ENCODE measurements at regions not wholly inside any gene's neighbourhood (a gene's known extent, or its start where the extent isn't known, plus 50 kb on each side); places are given as distances from the start of the nearest gene placed in this dataset.

DNA sequence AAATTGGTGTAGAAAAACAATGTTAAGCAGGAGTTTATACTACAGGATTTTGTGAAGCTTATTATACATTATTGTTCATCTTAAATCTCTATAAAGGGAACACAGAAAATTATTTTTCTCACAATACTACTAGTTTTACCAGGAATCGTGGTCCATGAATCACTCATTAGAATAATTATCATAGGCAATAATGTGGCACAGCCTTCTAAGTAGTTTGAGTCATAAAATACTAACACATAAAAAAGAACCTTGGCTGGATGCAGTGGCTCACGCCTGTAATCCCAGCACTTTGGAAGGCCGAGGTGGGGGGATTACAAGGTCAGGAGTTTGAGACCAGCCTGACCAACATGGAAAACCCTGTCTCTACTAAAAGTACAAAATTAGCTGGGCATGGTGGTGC, 393.1 kb upstream of the ZNF717 start:
- no peak overlapping the region for H2AFZ ChIP-seq (ENCODE audit: low read depth)
- H3K79me2 ChIP-seq (ENCODE audit: insufficient read depth, low read depth): no peaks in the 10 kb centered on the region
- H3K4me1 ChIP-seq (ENCODE audit: low read depth, poor library complexity, severe bottlenecking): no peaks in the 10 kb centered on the region
- no peak overlapping the region for H3K4me2 ChIP-seq
- H3K27ac ChIP-seq: no peak overlapping the region
- no peak overlapping the region for H3K4me3 ChIP-seq (IDR thresholded peaks at IDR 0.05; ENCODE audit: insufficient read depth, low read depth, low read length)
- no peaks in the 10 kb centered on the region for H3K36me3 ChIP-seq (ENCODE audit: insufficient read depth)
- H3K9ac ChIP-seq: no peak overlapping the region
- TF ChIP-seq, protein P1, sequence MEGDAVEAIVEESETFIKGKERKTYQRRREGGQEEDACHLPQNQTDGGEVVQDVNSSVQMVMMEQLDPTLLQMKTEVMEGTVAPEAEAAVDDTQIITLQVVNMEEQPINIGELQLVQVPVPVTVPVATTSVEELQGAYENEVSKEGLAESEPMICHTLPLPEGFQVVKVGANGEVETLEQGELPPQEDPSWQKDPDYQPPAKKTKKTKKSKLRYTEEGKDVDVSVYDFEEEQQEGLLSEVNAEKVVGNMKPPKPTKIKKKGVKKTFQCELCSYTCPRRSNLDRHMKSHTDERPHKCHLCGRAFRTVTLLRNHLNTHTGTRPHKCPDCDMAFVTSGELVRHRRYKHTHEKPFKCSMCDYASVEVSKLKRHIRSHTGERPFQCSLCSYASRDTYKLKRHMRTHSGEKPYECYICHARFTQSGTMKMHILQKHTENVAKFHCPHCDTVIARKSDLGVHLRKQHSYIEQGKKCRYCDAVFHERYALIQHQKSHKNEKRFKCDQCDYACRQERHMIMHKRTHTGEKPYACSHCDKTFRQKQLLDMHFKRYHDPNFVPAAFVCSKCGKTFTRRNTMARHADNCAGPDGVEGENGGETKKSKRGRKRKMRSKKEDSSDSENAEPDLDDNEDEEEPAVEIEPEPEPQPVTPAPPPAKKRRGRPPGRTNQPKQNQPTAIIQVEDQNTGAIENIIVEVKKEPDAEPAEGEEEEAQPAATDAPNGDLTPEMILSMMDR (conservative IDR thresholded peaks at IDR 0.05; ENCODE audit: low read depth, low read length): no peak
- H4K20me1 ChIP-seq (ENCODE audit: insufficient read depth): no peaks in the 10 kb centered on the region
- H3K27me3 ChIP-seq (ENCODE audit: insufficient read depth, low read depth): no peaks in the 10 kb centered on the region

DNA sequence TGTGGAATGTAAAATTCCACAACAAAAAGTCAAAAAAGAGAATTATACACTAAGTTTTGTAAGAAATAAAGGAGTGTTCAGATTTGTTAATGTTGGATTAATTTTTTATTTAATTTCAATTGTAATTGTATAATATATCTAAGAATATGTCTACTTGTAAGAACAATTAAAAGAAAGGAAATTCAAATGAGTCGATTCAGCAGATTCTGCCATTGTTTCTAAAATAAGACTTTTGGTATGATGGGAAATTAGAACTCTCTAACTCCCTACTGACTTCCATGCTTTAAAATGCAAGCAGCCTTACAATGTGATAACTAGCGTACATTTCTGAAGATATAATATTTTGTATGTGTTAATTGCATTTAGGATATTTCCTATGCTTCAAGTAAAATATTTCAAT, 395.9 kb upstream of the ZNF717 start:
- Histone ChIP-seq H3K27ac (no peak overlapping the region), H3K4me2 (no peak overlapping the region), H3K9ac (no peak overlapping the region), H3K27me3 (ENCODE audit: insufficient read depth, low read depth) (no peaks in the 10 kb centered on the region), H4K20me1 (ENCODE audit: insufficient read depth) (no peaks in the 10 kb centered on the region), H3K4me3 (IDR thresholded peaks at IDR 0.05; ENCODE audit: insufficient read depth, low read depth, low read length) (no peak overlapping the region), H2AFZ (ENCODE audit: low read depth) (no peak overlapping the region), H3K36me3 (ENCODE audit: insufficient read depth) (no peaks in the 10 kb centered on the region), H3K4me1 (ENCODE audit: low read depth, poor library complexity, severe bottlenecking) (no peaks in the 10 kb centered on the region), H3K79me2 (ENCODE audit: insufficient read depth, low read depth) (no peaks in the 10 kb centered on the region)
- TF ChIP-seq, protein P1 (conservative IDR thresholded peaks at IDR 0.05; ENCODE audit: low read depth, low read length): no peak

DNA sequence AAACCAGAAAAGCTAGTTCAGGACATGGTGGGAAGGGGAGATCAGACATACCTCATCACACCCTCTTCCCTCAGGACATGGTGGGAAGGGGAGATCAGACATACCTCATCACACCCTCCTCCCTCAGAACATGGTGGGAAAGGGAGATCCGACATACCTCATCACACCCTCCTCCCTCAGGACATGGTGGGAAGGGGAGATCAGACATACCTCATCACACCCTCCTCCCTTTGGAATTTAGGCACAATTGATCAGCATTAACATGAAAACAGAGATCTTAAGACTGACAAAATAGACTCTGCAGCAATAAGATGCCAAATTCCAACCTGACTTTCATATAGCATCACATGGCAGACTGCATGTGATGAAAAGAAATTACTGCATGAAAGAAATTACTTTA, 412.7 kb upstream of the ZNF717 start:
- no peaks in the 10 kb centered on the region for H3K4me1 ChIP-seq (ENCODE audit: low read depth, poor library complexity, severe bottlenecking)
- no peak overlapping the region for H3K4me3 ChIP-seq (IDR thresholded peaks at IDR 0.05; ENCODE audit: insufficient read depth, low read depth, low read length)
- H3K9ac ChIP-seq: no peak overlapping the region

DNA sequence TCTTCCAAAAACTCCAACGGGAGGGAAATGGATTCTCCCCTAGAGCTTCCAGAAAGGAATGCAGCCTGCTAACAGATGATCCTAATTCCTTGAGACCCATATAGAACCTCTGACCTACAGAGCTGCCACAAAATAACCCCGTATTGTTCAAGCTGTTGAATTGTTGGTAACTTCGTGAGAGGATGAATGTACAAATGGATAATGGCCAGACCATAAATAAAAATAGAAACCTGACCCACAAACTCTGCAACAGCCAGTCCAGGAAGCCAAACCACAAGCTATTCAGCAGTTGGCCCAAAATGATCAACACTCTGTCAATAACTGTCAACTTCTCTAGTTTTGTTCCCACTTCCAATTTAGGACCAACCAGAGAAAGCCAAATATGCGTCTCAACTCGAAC, 414.0 kb upstream of the ZNF717 start:
- Histone ChIP-seq H2AFZ (ENCODE audit: low read depth) (no peak overlapping the region), H3K4me1 (ENCODE audit: low read depth, poor library complexity, severe bottlenecking) (no peaks in the 10 kb centered on the region), H3K4me2 (no peak overlapping the region), H3K79me2 (ENCODE audit: insufficient read depth, low read depth) (no peaks in the 10 kb centered on the region), H3K27ac (no peak overlapping the region), H3K4me3 (IDR thresholded peaks at IDR 0.05; ENCODE audit: insufficient read depth, low read depth, low read length) (no peak overlapping the region), H3K9ac (no peak overlapping the region), H3K36me3 (ENCODE audit: insufficient read depth) (no peaks in the 10 kb centered on the region), H4K20me1 (ENCODE audit: insufficient read depth) (no peaks in the 10 kb centered on the region), H3K27me3 (ENCODE audit: insufficient read depth, low read depth) (no peaks in the 10 kb centered on the region)
- TF ChIP-seq, protein P1 (conservative IDR thresholded peaks at IDR 0.05; ENCODE audit: low read depth, low read length): no peak

More for the DNA sequence above, 412.7 kb upstream of the ZNF717 start:
- no peaks in the 10 kb centered on the region for H3K36me3 ChIP-seq (ENCODE audit: insufficient read depth)
- H2AFZ ChIP-seq (ENCODE audit: low read depth): no peak overlapping the region
- no peak overlapping the region for H3K27ac ChIP-seq
- no peaks in the 10 kb centered on the region for H3K27me3 ChIP-seq (ENCODE audit: insufficient read depth, low read depth)
- TF ChIP-seq, protein P1 (conservative IDR thresholded peaks at IDR 0.05; ENCODE audit: low read depth, low read length): no peak
- H3K79me2 ChIP-seq (ENCODE audit: insufficient read depth, low read depth): no peaks in the 10 kb centered on the region
- H3K4me2 ChIP-seq: no peak overlapping the region
- no peaks in the 10 kb centered on the region for H4K20me1 ChIP-seq (ENCODE audit: insufficient read depth)
